Transverse colon (tissue), 3 donors: ENCODE measurements at regions not wholly inside any gene's neighbourhood (a gene's known extent, or its start where the extent isn't known, plus 50 kb on each side); places are given as distances from the start of the nearest gene placed in this dataset.

Source experiments
- CTCF ChIP-seq, 5 experiments: fragments of 200-600 bp in 3 of 5; fragments of 450-650 bp in 2 of 5; sonication (generic) in 3 of 5; IDR thresholded peaks; 1 replicate in 2 of 5; 2 replicates in 3 of 5; pipeline ENCODE4 v1.5.1; 2016 to 2017; ENCODE audit warnings: antibody characterized with exemption in 5 of 5, inconsistent platforms in 3 of 5, mild to moderate bottlenecking in 2 of 5, moderate library complexity in 1 of 5
- POLR2A ChIP-seq: fragments of 450-650 bp; IDR thresholded peaks from one replicate; pipeline ENCODE4 v1.6.1; 2016; ENCODE audit warnings: antibody characterized with exemption, mild to moderate bottlenecking, moderate library complexity

- TF ChIP-seq CTCF (IDR thresholded peaks at IDR 0.05) (no peak), POLR2A (no peak)
Measured at GRCh38 chr6:160912411-160912810, 79.2 kb upstream of the MAP3K4 start.
